GM12878 (cell line): ENCODE measurements at regions not wholly inside any gene's neighbourhood (a gene's known extent, or its start where the extent isn't known, plus 50 kb on each side); places are given as distances from the start of the nearest gene placed in this dataset.

Source experiments
- CHD2 ChIP-seq: IDR thresholded peaks from 2 replicates; pipeline ENCODE4 v1.6.1; 2011; ENCODE audit warnings: low read depth, low read length, improper control_type of control experiment, borderline replicate concordance
- EP300 ChIP-seq, 2 experiments: fragments of 150-350 bp in 1 of 2; IDR thresholded peaks; 2 replicates each; pipeline ENCODE4 v1.6.1; 2011 to 2012; ENCODE audit warnings: low read depth in 2 of 2, low read length in 2 of 2, borderline replicate concordance in 1 of 2, improper control_type of control experiment in 1 of 2, inconsistent platforms in 1 of 2; ENCODE audit not compliant: control insufficient read depth in 1 of 2
- EZH2 ChIP-seq: IDR thresholded peaks from 2 replicates; pipeline ENCODE4 v1.6.1; 2012; ENCODE audit warnings: low read depth, mild to moderate bottlenecking, control low read depth, inconsistent platforms, low read length, borderline replicate concordance; ENCODE audit not compliant: control insufficient read depth
- HCFC1 ChIP-seq: fragments of 150-350 bp; IDR thresholded peaks from 2 replicates; pipeline ENCODE4 v1.6.1; 2014; ENCODE audit warnings: low read length
- RFX5 ChIP-seq: IDR thresholded peaks from 2 replicates; pipeline ENCODE4 v1.6.1; 2011; ENCODE audit warnings: low read depth, low read length, improper control_type of control experiment
- TF ChIP-seq, protein P1 (sequence below): fragments of 450-650 bp; IDR thresholded peaks from 2 replicates; pipeline ENCODE4 v1.6.1; 2018; ENCODE audit warnings: borderline replicate concordance, mild to moderate bottlenecking; ENCODE audit not compliant: partially characterized antibody
- TF ChIP-seq, protein P2 (sequence below): fragments of 150-350 bp; IDR thresholded peaks from 2 replicates; pipeline ENCODE4 v1.6.1; 2016; ENCODE audit warnings: low read depth, low read length
- TF ChIP-seq, protein P3 (sequence below): IDR thresholded peaks from 2 replicates; pipeline ENCODE4 v1.6.1; 2012; ENCODE audit warnings: low read depth, low read length, improper control_type of control experiment
- TF ChIP-seq, protein P4 (sequence below): IDR thresholded peaks from 2 replicates; pipeline ENCODE4 v1.6.1; 2012; ENCODE audit warnings: mild to moderate bottlenecking, low read depth, low read length
- TF ChIP-seq, protein P5 (sequence below): IDR thresholded peaks from 2 replicates; pipeline ENCODE4 v1.6.1; 2011; ENCODE audit warnings: mild to moderate bottlenecking, low read depth, low read length, moderate library complexity; ENCODE audit not compliant: insufficient replicate concordance

DNA sequence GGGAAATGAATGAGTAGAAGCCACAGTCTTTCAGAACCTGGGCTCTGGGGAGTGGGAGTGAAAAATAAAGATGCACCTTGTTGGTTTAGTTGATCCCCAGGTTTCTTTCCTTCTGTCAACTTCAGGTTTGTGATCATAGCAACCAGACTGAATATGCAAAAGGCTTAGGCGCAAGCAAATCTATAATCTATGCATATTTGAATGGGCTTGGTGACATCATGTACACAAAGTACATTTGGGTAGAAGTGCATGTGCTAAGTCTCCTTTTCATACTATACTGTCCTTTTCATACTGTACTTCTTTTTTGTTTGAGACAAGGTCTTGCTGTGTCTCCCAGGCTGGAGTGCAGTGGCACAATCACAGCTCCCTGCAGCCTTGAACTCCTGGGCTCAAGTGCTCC is 132.4 kb upstream of the C2CD4B start:
- TF ChIP-seq HCFC1 (no peak), CHD2 (no peak), RFX5 (no peak), EP300 (IDR thresholded peaks at IDR 0.05; ENCODE audit: borderline replicate concordance in 1 of 2, control insufficient read depth in 1 of 2, low read depth in 2 of 2, low read length in 2 of 2) (no peak), EZH2 (no peak)
- TF ChIP-seq, protein P1, sequence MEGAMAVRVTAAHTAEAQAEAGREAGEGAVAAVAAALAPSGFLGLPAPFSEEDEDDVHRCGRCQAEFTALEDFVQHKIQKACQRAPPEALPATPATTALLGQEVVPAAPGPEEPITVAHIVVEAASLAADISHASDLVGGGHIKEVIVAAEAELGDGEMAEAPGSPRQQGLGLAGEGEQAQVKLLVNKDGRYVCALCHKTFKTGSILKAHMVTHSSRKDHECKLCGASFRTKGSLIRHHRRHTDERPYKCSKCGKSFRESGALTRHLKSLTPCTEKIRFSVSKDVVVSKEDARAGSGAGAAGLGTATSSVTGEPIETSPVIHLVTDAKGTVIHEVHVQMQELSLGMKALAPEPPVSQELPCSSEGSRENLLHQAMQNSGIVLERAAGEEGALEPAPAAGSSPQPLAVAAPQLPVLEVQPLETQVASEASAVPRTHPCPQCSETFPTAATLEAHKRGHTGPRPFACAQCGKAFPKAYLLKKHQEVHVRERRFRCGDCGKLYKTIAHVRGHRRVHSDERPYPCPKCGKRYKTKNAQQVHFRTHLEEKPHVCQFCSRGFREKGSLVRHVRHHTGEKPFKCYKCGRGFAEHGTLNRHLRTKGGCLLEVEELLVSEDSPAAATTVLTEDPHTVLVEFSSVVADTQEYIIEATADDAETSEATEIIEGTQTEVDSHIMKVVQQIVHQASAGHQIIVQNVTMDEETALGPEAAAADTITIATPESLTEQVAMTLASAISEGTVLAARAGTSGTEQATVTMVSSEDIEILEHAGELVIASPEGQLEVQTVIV: no peak
- TF ChIP-seq, protein P2, sequence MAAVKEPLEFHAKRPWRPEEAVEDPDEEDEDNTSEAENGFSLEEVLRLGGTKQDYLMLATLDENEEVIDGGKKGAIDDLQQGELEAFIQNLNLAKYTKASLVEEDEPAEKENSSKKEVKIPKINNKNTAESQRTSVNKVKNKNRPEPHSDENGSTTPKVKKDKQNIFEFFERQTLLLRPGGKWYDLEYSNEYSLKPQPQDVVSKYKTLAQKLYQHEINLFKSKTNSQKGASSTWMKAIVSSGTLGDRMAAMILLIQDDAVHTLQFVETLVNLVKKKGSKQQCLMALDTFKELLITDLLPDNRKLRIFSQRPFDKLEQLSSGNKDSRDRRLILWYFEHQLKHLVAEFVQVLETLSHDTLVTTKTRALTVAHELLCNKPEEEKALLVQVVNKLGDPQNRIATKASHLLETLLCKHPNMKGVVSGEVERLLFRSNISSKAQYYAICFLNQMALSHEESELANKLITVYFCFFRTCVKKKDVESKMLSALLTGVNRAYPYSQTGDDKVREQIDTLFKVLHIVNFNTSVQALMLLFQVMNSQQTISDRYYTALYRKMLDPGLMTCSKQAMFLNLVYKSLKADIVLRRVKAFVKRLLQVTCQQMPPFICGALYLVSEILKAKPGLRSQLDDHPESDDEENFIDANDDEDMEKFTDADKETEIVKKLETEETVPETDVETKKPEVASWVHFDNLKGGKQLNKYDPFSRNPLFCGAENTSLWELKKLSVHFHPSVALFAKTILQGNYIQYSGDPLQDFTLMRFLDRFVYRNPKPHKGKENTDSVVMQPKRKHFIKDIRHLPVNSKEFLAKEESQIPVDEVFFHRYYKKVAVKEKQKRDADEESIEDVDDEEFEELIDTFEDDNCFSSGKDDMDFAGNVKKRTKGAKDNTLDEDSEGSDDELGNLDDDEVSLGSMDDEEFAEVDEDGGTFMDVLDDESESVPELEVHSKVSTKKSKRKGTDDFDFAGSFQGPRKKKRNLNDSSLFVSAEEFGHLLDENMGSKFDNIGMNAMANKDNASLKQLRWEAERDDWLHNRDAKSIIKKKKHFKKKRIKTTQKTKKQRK: no peak
- TF ChIP-seq, protein P3, sequence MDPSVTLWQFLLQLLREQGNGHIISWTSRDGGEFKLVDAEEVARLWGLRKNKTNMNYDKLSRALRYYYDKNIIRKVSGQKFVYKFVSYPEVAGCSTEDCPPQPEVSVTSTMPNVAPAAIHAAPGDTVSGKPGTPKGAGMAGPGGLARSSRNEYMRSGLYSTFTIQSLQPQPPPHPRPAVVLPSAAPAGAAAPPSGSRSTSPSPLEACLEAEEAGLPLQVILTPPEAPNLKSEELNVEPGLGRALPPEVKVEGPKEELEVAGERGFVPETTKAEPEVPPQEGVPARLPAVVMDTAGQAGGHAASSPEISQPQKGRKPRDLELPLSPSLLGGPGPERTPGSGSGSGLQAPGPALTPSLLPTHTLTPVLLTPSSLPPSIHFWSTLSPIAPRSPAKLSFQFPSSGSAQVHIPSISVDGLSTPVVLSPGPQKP: no peak
- TF ChIP-seq, protein P4, sequence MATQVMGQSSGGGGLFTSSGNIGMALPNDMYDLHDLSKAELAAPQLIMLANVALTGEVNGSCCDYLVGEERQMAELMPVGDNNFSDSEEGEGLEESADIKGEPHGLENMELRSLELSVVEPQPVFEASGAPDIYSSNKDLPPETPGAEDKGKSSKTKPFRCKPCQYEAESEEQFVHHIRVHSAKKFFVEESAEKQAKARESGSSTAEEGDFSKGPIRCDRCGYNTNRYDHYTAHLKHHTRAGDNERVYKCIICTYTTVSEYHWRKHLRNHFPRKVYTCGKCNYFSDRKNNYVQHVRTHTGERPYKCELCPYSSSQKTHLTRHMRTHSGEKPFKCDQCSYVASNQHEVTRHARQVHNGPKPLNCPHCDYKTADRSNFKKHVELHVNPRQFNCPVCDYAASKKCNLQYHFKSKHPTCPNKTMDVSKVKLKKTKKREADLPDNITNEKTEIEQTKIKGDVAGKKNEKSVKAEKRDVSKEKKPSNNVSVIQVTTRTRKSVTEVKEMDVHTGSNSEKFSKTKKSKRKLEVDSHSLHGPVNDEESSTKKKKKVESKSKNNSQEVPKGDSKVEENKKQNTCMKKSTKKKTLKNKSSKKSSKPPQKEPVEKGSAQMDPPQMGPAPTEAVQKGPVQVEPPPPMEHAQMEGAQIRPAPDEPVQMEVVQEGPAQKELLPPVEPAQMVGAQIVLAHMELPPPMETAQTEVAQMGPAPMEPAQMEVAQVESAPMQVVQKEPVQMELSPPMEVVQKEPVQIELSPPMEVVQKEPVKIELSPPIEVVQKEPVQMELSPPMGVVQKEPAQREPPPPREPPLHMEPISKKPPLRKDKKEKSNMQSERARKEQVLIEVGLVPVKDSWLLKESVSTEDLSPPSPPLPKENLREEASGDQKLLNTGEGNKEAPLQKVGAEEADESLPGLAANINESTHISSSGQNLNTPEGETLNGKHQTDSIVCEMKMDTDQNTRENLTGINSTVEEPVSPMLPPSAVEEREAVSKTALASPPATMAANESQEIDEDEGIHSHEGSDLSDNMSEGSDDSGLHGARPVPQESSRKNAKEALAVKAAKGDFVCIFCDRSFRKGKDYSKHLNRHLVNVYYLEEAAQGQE: no peak
- TF ChIP-seq, protein P5, sequence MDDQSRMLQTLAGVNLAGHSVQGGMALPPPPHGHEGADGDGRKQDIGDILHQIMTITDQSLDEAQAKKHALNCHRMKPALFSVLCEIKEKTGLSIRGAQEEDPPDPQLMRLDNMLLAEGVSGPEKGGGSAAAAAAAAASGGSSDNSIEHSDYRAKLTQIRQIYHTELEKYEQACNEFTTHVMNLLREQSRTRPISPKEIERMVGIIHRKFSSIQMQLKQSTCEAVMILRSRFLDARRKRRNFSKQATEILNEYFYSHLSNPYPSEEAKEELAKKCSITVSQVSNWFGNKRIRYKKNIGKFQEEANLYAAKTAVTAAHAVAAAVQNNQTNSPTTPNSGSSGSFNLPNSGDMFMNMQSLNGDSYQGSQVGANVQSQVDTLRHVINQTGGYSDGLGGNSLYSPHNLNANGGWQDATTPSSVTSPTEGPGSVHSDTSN: no peak
